Smooth muscle cell (in vitro differentiated cells): ENCODE measurements at regions not wholly inside any gene's neighbourhood (a gene's known extent, or its start where the extent isn't known, plus 50 kb on each side); places are given as distances from the start of the nearest gene placed in this dataset.

Experiments used
- DNase-seq: peaks from one replicate; lab custom pipeline; 2025; ENCODE audit not compliant: unreplicated experiment; lab: John Stamatoyannopoulos, UW
- H2AFZ ChIP-seq: fragments of 200-600 bp; sonication (generic); 2 replicates; pipeline ENCODE4 v1.6.0; 2016; ENCODE audit warnings: antibody characterized with exemption, low read depth, mild to moderate bottlenecking
- H3F3A ChIP-seq: fragments of 200-600 bp; sonication (generic); 2 replicates; pipeline ENCODE4 v1.6.0; 2017; ENCODE audit warnings: antibody characterized with exemption, low read depth
- H3K27ac ChIP-seq: fragments of 200-600 bp; sonication (generic); 2 replicates; pipeline ENCODE4 v1.5.1; 2016; ENCODE audit warnings: low read depth, mild to moderate bottlenecking
- H3K27me3 ChIP-seq: fragments of 200-600 bp; sonication (generic); 2 replicates; pipeline ENCODE4 v1.6.1; 2016; ENCODE audit warnings: low read depth, mild to moderate bottlenecking
- H3K36me3 ChIP-seq: fragments of 200-600 bp; sonication (generic); 2 replicates; pipeline ENCODE4 v1.5.1; 2016; ENCODE audit warnings: low read depth
- H3K4me1 ChIP-seq: fragments of 200-600 bp; sonication (generic); 2 replicates; pipeline ENCODE4 v1.5.1; 2016; ENCODE audit warnings: low read depth
- H3K4me2 ChIP-seq: fragments of 200-600 bp; sonication (generic); 2 replicates; pipeline ENCODE4 v1.6.0; 2016; ENCODE audit warnings: mild to moderate bottlenecking
- H3K4me3 ChIP-seq: fragments of 200-600 bp; sonication (generic); 2 replicates; pipeline ENCODE4 v1.5.1; 2016; ENCODE audit warnings: mild to moderate bottlenecking
- H3K79me2 ChIP-seq: fragments of 200-600 bp; sonication (generic); 2 replicates; pipeline ENCODE4 v1.6.0; 2016; ENCODE audit warnings: low read depth, mild to moderate bottlenecking
- H3K9ac ChIP-seq: fragments of 200-600 bp; sonication (generic); 2 replicates; pipeline ENCODE4 v1.6.0; 2016; ENCODE audit warnings: low read depth
- H3K9me3 ChIP-seq: fragments of 200-600 bp; sonication (generic); replicated peaks from 2 replicates; pipeline ENCODE4 v1.5.1; 2016; ENCODE audit warnings: low read depth
- H4K20me1 ChIP-seq: fragments of 200-600 bp; sonication (generic); 2 replicates; pipeline ENCODE4 v1.6.0; 2016; ENCODE audit warnings: low read depth
- WGBS: methylation state at CpG from one replicate; pipeline ENCODE4 v1.1.7; 2016; ENCODE audit warnings: low lambda C conversion rate; 5-methylcytosine and 5-hydroxymethylcytosine counted together
- TF ChIP-seq, protein P1 (sequence below): fragments of 200-600 bp; sonication (generic); IDR thresholded peaks from 2 replicates; pipeline ENCODE4 v1.5.1; 2017; ENCODE audit warnings: borderline replicate concordance, mild to moderate bottlenecking, antibody characterized with exemption; ENCODE audit not compliant: insufficient read depth, poor library complexity, severe bottlenecking

DNA sequence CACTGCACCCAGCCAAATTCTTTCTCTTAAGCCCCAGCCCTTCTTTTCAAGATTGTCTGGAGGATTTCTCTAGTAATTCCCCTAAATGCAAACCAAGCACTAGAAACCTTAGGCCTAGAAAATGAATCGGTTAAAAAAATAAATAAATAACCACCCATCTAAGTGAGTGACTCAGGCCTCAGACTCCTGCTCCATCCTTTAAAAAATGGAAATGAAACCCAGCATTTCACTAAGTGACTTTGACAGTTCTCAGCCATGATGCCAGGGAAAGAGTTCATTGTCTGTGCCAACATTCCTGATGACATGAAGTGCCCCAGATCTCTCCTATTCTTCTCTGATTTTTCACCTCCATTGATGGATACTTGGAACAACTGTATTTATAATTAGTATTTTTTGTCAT is 415.2 kb upstream of the DAB1 start:
- no peaks in the 10 kb centered on the region for H3F3A ChIP-seq
- H3K9me3 ChIP-seq, result no peaks in the 10 kb centered on the region
- H3K27me3 ChIP-seq, result no peaks in the 10 kb centered on the region
- no peaks in the 10 kb centered on the region for H3K4me1 ChIP-seq
- TF ChIP-seq, protein P1, sequence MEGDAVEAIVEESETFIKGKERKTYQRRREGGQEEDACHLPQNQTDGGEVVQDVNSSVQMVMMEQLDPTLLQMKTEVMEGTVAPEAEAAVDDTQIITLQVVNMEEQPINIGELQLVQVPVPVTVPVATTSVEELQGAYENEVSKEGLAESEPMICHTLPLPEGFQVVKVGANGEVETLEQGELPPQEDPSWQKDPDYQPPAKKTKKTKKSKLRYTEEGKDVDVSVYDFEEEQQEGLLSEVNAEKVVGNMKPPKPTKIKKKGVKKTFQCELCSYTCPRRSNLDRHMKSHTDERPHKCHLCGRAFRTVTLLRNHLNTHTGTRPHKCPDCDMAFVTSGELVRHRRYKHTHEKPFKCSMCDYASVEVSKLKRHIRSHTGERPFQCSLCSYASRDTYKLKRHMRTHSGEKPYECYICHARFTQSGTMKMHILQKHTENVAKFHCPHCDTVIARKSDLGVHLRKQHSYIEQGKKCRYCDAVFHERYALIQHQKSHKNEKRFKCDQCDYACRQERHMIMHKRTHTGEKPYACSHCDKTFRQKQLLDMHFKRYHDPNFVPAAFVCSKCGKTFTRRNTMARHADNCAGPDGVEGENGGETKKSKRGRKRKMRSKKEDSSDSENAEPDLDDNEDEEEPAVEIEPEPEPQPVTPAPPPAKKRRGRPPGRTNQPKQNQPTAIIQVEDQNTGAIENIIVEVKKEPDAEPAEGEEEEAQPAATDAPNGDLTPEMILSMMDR, result no peak
- H3K4me2 ChIP-seq, result no peak overlapping the region
- WGBS, result 41% methylated on average over 1 of the region's 1 CpG
- no peak for DNase-seq
- no peaks in the 10 kb centered on the region for H3K36me3 ChIP-seq
- no peak overlapping the region for H3K4me3 ChIP-seq
- no peaks in the 10 kb centered on the region for H4K20me1 ChIP-seq
- H3K79me2 ChIP-seq, result no peaks in the 10 kb centered on the region
- H2AFZ ChIP-seq, result no peak overlapping the region
- no peak overlapping the region for H3K9ac ChIP-seq
- H3K27ac ChIP-seq, result no peak overlapping the region

DNA sequence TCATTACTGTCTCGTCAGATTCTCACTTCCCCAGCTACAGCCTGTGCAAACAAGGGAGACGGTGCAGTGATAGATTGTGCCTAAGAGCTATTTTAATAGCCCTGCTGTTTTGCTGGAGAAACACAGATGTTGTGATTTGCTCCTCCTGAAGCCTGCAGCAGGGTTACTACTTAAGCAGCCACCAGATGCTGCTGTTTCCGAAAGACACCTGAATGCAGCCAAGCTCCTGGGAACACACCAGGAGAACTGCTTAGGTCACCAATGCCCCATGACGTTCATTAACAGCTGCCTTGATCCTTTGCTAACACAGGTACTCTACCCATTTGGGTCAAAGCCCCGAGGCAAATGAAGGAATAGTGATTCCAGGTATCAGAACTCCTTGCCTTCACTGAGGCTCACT is 411.8 kb upstream of the DAB1 start:
- DNase-seq, result no peak
- TF ChIP-seq, protein P1, result no peak
- Histone ChIP-seq H3K79me2 (no peaks in the 10 kb centered on the region), H3K27me3 (no peaks in the 10 kb centered on the region), H3K9ac (no peak overlapping the region), H3K9me3 (no peaks in the 10 kb centered on the region), H3K4me2 (no peak overlapping the region), H3F3A (no peaks in the 10 kb centered on the region), H3K4me3 (no peak overlapping the region), H4K20me1 (no peaks in the 10 kb centered on the region), H3K4me1 (no peaks in the 10 kb centered on the region), H3K36me3 (no peaks in the 10 kb centered on the region), H3K27ac (no peak overlapping the region), H2AFZ (no peak overlapping the region)
- 74% methylated on average over 5 of the region's 5 CpGs for WGBS

DNA sequence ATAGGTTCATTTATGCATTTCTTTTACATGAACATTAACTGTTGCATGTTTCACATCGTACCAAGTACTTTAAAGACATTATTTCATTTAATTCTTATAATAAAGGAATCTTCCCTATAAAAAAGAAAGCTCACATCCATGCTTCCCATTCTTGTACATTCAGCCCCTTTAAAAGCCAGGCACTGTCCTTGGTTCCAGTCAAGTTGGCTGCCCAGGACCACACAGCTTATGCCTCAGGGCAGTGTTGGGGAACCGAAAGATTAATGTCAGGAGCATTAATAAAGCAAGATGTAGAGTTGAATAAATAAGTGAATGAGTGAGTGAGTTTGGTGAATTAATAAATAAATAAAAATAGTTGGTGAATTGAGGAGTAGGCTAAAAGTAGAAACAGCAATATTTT is 409.4 kb upstream of the DAB1 start:
- Histone ChIP-seq H3K4me1 (no peaks in the 10 kb centered on the region), H4K20me1 (no peaks in the 10 kb centered on the region), H3K9me3 (no peaks in the 10 kb centered on the region), H3K27me3 (no peaks in the 10 kb centered on the region), H3K9ac (no peak overlapping the region), H3K79me2 (no peaks in the 10 kb centered on the region), H3K4me3 (no peak overlapping the region), H3K27ac (no peak overlapping the region), H2AFZ (no peak overlapping the region), H3F3A (no peaks in the 10 kb centered on the region), H3K36me3 (no peaks in the 10 kb centered on the region), H3K4me2 (no peak overlapping the region)
- TF ChIP-seq, protein P1, result no peak
- WGBS, result 93% methylated on average over 2 of the region's 2 CpGs
- no peak for DNase-seq

DNA sequence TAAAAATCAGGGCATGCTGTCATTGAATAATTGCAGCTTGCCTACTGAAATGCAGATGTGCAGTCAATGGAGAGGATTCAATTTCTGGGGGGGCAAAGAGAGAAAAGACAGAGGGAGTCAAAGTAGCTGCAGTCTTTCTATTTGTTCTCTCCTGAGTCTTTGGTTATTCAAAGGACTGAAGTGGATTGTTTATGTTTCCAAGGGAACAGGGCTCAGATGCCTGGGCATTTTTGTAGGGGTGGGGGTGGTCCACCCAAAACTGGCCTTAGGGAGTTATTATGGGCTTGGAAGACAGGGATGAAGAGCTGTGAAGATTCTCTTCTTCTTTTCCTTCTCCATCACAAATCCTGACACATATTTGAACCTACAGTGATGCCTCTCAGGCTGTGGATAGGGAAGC is 408.8 kb upstream of the DAB1 start:
- no peaks in the 10 kb centered on the region for H3K4me1 ChIP-seq
- no peak for DNase-seq
- no peak overlapping the region for H3K9ac ChIP-seq
- no peak overlapping the region for H3K4me3 ChIP-seq
- no peak overlapping the region for H3K4me2 ChIP-seq
- no peaks in the 10 kb centered on the region for H3K9me3 ChIP-seq
- H2AFZ ChIP-seq, result no peak overlapping the region
- no peaks in the 10 kb centered on the region for H4K20me1 ChIP-seq
- H3K36me3 ChIP-seq, result no peaks in the 10 kb centered on the region
- H3F3A ChIP-seq, result no peaks in the 10 kb centered on the region
- H3K27ac ChIP-seq, result no peak overlapping the region
- H3K27me3 ChIP-seq, result no peaks in the 10 kb centered on the region
- H3K79me2 ChIP-seq, result no peaks in the 10 kb centered on the region
- TF ChIP-seq, protein P1, result no peak
